NB4 (cell line): ENCODE measurements at regions not wholly inside any gene's neighbourhood (a gene's known extent, or its start where the extent isn't known, plus 50 kb on each side); places are given as distances from the start of the nearest gene placed in this dataset.

Source experiments
- DNase-seq: peaks from one replicate; pipeline ENCODE4 v3.0.0; 2010; ENCODE audit warnings: low read depth
- H3K4me3 ChIP-seq: one replicate; pipeline ENCODE4 v1.5.1; 2011; ENCODE audit warnings: mild to moderate bottlenecking, low read depth, low read length, moderate library complexity
- MYC ChIP-seq: IDR thresholded peaks from 2 replicates; pipeline ENCODE4 v1.6.1; 2011; ENCODE audit warnings: low read depth, low read length
- POLR2A ChIP-seq: IDR thresholded peaks from 2 replicates; pipeline ENCODE4 v1.6.1; 2011; ENCODE audit warnings: mild to moderate bottlenecking; ENCODE audit not compliant: insufficient read length; ENCODE audit errors: extremely low read depth
- TF ChIP-seq, protein P1 (sequence below): IDR thresholded peaks from 2 replicates; pipeline ENCODE4 v1.6.1; 2011; ENCODE audit warnings: low read depth, low read length
- TF ChIP-seq, protein P2 (sequence below): IDR thresholded peaks from one replicate; pipeline ENCODE4 v1.5.1; 2012; ENCODE audit warnings: low read depth, low read length

GRCh38 chr10:127610816-127611215 is 61.7 kb downstream of the NPS start:
- DNase-seq, result no peak
- no peak overlapping the region for H3K4me3 ChIP-seq
- TF ChIP-seq POLR2A (no peak), MYC (no peak)
- TF ChIP-seq, protein P1, sequence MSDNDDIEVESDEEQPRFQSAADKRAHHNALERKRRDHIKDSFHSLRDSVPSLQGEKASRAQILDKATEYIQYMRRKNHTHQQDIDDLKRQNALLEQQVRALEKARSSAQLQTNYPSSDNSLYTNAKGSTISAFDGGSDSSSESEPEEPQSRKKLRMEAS, result no peak
- TF ChIP-seq, protein P2, sequence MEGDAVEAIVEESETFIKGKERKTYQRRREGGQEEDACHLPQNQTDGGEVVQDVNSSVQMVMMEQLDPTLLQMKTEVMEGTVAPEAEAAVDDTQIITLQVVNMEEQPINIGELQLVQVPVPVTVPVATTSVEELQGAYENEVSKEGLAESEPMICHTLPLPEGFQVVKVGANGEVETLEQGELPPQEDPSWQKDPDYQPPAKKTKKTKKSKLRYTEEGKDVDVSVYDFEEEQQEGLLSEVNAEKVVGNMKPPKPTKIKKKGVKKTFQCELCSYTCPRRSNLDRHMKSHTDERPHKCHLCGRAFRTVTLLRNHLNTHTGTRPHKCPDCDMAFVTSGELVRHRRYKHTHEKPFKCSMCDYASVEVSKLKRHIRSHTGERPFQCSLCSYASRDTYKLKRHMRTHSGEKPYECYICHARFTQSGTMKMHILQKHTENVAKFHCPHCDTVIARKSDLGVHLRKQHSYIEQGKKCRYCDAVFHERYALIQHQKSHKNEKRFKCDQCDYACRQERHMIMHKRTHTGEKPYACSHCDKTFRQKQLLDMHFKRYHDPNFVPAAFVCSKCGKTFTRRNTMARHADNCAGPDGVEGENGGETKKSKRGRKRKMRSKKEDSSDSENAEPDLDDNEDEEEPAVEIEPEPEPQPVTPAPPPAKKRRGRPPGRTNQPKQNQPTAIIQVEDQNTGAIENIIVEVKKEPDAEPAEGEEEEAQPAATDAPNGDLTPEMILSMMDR, result no peak

DNA sequence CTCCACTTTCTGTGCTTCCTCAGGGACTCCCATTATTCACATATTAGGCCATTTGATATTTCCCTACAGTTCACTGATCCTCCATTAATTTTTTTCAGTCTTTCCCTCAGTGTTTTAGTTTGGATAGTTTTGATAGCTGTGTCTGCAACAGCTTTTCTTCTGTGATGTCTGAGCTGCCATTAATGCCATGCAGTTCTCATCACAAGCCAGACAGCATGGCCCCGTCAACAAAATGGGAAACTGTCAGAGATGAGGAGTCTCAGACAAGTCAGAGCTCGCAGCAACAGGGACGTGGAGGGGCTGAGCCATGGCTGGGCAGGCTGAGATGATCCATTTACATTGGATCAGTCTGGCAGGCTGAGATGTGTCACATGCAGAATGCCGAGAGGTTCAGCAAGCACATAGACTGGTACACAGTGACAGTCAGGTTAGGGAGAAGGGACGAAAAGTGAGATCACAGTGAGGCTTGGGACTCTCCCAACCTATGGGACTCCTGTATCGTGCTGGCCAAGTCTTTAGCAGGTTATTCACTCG is 65.4 kb downstream of the NPS start:
- TF ChIP-seq, protein P1, result no peak
- TF ChIP-seq MYC (no peak), POLR2A (no peak)
- TF ChIP-seq, protein P2, result no peak
- DNase-seq, result no peak
- no peak overlapping the region for H3K4me3 ChIP-seq

DNA sequence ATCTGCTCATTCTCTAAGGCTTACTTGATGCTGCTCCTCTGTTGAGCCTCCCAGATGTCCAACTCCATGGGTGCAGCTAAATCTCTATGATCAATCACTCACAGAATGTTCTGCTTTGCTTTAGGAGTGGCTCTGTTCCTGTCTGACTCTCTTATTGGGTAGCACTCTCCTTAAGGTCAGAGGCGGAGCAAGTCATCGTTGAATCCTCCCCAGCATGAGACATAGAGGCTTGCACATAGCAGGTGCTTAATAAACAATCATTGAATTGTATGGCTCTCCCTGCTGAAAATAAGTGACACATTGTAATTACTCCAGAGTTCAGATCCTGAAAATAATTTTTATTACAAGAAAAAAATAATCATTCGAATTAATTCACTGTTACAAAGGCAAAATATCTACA is 69.7 kb downstream of the NPS start:
- TF ChIP-seq MYC, result no peak
- TF ChIP-seq, protein P2, result no peak
- TF ChIP-seq, protein P1, result no peak
- no peak for TF ChIP-seq POLR2A
- H3K4me3 ChIP-seq, result no peak overlapping the region
- no peak for DNase-seq

DNA sequence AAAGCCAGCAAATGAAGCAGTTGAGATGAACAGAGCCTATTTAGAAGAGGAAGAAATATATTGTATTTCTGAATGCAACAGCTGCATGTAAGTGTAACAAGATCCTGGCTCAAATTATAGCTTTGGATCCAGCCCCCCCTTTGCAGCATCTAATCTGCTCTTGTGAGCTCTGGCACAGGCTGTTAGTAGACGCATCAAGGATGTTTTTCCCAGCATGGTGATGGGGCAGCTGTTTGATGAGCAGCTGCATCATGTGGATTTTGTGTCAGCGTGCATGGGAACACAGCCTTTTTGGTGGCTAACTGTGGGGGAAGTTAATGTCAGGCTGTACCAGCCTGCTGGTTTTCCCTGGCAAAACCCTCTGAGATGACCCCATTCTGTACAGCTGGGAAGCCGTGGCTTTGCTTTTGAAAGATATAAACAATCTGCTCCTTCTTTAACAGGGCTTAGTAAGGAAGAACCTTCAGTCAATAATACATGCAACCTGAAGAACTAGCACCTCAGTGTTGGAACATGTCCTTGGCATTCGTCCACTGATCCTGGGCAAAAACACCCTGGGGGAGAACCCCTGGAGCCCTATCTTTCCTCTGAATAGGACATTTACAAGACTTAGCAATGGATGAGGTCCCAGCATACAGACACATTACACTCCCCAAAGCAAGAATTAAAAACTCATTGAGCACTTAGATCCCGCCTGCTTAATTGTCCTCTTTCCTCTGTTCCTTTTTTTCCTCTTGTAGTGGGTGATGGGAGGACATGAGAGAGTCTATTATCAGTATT is 70.6 kb downstream of the NPS start:
- TF ChIP-seq, protein P2, result no peak
- TF ChIP-seq POLR2A, result no peak
- TF ChIP-seq MYC, result no peak
- TF ChIP-seq, protein P1, result no peak
- no peak for DNase-seq
- no peak overlapping the region for H3K4me3 ChIP-seq

DNA sequence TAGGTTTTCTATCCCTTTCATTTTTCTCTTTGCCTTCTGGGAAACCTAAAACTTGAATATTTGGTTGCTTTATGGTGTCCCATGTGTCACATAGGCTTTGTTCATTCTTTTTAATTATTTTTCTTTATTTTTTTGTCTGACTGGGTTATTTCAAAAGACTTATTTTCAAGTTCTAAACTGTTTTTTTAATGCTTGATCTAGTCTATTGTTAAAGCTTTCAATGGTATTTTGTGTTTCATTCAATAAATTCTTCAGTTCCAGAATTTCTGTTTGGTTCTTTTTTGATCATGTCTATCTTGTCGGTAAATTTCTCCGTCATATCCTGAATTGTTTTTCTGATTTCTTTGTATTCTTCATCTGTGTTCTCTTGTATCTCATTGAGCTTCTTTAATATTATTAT is 86.8 kb downstream of the NPS start:
- DNase-seq, result no peak
- no peak overlapping the region for H3K4me3 ChIP-seq
- TF ChIP-seq, protein P2, result no peak
- TF ChIP-seq POLR2A (no peak), MYC (no peak)
- TF ChIP-seq, protein P1, result no peak

DNA sequence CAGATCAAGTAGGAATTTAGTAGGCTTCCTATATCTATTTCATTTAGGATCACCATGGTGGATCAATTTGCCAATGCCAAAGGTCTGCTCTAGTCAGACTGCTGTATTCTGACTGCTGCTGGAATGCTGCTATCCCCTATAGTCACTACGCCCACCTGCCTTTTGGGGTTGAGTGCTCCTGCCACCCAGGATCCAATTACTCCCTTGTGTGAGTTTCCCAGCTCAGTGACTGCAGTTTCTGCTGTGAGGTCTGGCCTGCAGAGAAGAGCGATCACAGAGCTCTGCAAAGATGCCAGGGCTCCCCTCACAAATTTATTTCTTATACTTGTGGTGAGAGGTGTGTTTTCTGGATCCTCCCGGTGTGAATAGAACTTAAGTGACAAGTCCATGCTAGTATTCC is 88.1 kb upstream of the FOXI2 start:
- H3K4me3 ChIP-seq, result no peak overlapping the region
- DNase-seq, result no peak
- TF ChIP-seq, protein P1, result no peak
- no peak for TF ChIP-seq MYC
- TF ChIP-seq POLR2A, result no peak
- TF ChIP-seq, protein P2, result no peak
